GM12878 (cell line): ENCODE measurements at regions not wholly inside any gene's neighbourhood (a gene's known extent, or its start where the extent isn't known, plus 50 kb on each side); places are given as distances from the start of the nearest gene placed in this dataset.

Experiments
- CHD1 ChIP-seq: IDR thresholded peaks from 2 replicates; pipeline ENCODE4 v1.6.1; 2012; ENCODE audit warnings: low read depth, low read length, improper control_type of control experiment
- EP300 ChIP-seq, 2 experiments: fragments of 150-350 bp in 1 of 2; IDR thresholded peaks; 2 replicates each; pipeline ENCODE4 v1.6.1; 2011 to 2012; ENCODE audit warnings: low read depth in 2 of 2, low read length in 2 of 2, borderline replicate concordance in 1 of 2, improper control_type of control experiment in 1 of 2, inconsistent platforms in 1 of 2; ENCODE audit not compliant: control insufficient read depth in 1 of 2
- FOXK2 ChIP-seq: fragments of 450-650 bp; IDR thresholded peaks from 2 replicates; pipeline ENCODE4 v1.6.1; 2017; ENCODE audit warnings: mild to moderate bottlenecking, moderate library complexity
- LARP7 ChIP-seq: fragments of 450-650 bp; IDR thresholded peaks from 2 replicates; pipeline ENCODE4 v1.6.1; 2017; ENCODE audit warnings: mild to moderate bottlenecking
- MYC ChIP-seq: IDR thresholded peaks from 2 replicates; pipeline ENCODE4 v1.6.1; 2011; ENCODE audit warnings: mild to moderate bottlenecking, low read length, moderate library complexity, inconsistent platforms; ENCODE audit not compliant: insufficient read depth, insufficient replicate concordance, insufficient read length, severe bottlenecking
- NFYB ChIP-seq: IDR thresholded peaks from 2 replicates; pipeline ENCODE4 v1.6.1; 2011; ENCODE audit warnings: low read depth, mild to moderate bottlenecking, low read length, improper control_type of control experiment, moderate library complexity; ENCODE audit not compliant: insufficient read depth
- POLR2A ChIP-seq: IDR thresholded peaks from 2 replicates; pipeline ENCODE4 v1.6.1; 2011; ENCODE audit warnings: low read depth, mild to moderate bottlenecking, low read length
- POLR2AphosphoS2 ChIP-seq: IDR thresholded peaks from 2 replicates; pipeline ENCODE4 v1.6.1; 2011; ENCODE audit warnings: low read depth, mild to moderate bottlenecking, low read length, improper control_type of control experiment, moderate library complexity
- POLR2AphosphoS5 ChIP-seq: IDR thresholded peaks from 2 replicates; pipeline ENCODE4 v1.6.1; 2011; ENCODE audit warnings: mild to moderate bottlenecking, low read length, inconsistent platforms
- RAD21 ChIP-seq: IDR thresholded peaks from 2 replicates; pipeline ENCODE4 v1.6.1; 2011; ENCODE audit warnings: mild to moderate bottlenecking, low read depth, low read length, moderate library complexity; ENCODE audit not compliant: insufficient read depth
- TAF1 ChIP-seq: IDR thresholded peaks from 2 replicates; pipeline ENCODE4 v1.6.1; 2011; ENCODE audit warnings: mild to moderate bottlenecking, low read depth, low read length, borderline replicate concordance
- USF1 ChIP-seq: IDR thresholded peaks from 2 replicates; pipeline ENCODE4 v1.6.1; 2011; ENCODE audit warnings: borderline replicate concordance, low read depth, mild to moderate bottlenecking, moderate library complexity, mixed read lengths, low read length; ENCODE audit not compliant: insufficient read depth; ENCODE audit errors: extremely low read length
- ZNF384 ChIP-seq: IDR thresholded peaks from 2 replicates; pipeline ENCODE4 v1.6.1; 2012; ENCODE audit warnings: low read depth, mild to moderate bottlenecking, low read length, improper control_type of control experiment, borderline replicate concordance
- TF ChIP-seq, protein P1 (sequence below), 3 experiments: IDR thresholded peaks in 2 of 3; conservative IDR thresholded peaks in 1 of 3; 2 replicates each; pipeline ENCODE4 v1.5.1; 2011; ENCODE audit warnings: low read depth in 3 of 3, low read length in 3 of 3, mild to moderate bottlenecking in 3 of 3, control low read depth in 2 of 3, moderate library complexity in 2 of 3, inconsistent platforms in 1 of 3, mixed read lengths in 1 of 3; ENCODE audit not compliant: control insufficient read depth in 2 of 3, insufficient read depth in 1 of 3; ENCODE audit errors: extremely low read depth in 1 of 3

- TF ChIP-seq, protein P1, sequence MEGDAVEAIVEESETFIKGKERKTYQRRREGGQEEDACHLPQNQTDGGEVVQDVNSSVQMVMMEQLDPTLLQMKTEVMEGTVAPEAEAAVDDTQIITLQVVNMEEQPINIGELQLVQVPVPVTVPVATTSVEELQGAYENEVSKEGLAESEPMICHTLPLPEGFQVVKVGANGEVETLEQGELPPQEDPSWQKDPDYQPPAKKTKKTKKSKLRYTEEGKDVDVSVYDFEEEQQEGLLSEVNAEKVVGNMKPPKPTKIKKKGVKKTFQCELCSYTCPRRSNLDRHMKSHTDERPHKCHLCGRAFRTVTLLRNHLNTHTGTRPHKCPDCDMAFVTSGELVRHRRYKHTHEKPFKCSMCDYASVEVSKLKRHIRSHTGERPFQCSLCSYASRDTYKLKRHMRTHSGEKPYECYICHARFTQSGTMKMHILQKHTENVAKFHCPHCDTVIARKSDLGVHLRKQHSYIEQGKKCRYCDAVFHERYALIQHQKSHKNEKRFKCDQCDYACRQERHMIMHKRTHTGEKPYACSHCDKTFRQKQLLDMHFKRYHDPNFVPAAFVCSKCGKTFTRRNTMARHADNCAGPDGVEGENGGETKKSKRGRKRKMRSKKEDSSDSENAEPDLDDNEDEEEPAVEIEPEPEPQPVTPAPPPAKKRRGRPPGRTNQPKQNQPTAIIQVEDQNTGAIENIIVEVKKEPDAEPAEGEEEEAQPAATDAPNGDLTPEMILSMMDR (IDR thresholded peaks at IDR 0.05 in 2 of 3, conservative IDR thresholded peaks at IDR 0.05 in 1 of 3; ENCODE audit: control insufficient read depth in 2 of 3, extremely low read depth in 1 of 3, insufficient read depth in 1 of 3, low read depth in 3 of 3, low read length in 3 of 3) = peak in 1 of 3 experiments; percentile 12; a peak in 1 of 6 replicates
- no peak for TF ChIP-seq MYC
- TF ChIP-seq RAD21 = peak; percentile 34; the same call in 1 of the 2 replicates
- TF ChIP-seq LARP7 = no peak
- no peak for TF ChIP-seq FOXK2
- no peak for TF ChIP-seq NFYB
- no peak for TF ChIP-seq TAF1
- TF ChIP-seq POLR2AphosphoS2 = no peak
- no peak for TF ChIP-seq ZNF384
- TF ChIP-seq POLR2A = no peak
- TF ChIP-seq POLR2AphosphoS5 = no peak
- TF ChIP-seq CHD1 = no peak
- no peak for TF ChIP-seq USF1
- TF ChIP-seq EP300 (IDR thresholded peaks at IDR 0.05; ENCODE audit: borderline replicate concordance in 1 of 2, control insufficient read depth in 1 of 2, low read depth in 2 of 2, low read length in 2 of 2) = no peak
Measured at GRCh38 chr12:75623631-75624154, 112.3 kb upstream of the KRR1 start.
